Common myeloid progenitor, CD34-positive (primary cell): ENCODE measurements at regions not wholly inside any gene's neighbourhood (a gene's known extent, or its start where the extent isn't known, plus 50 kb on each side); places are given as distances from the start of the nearest gene placed in this dataset.

Source experiments
- CTCF ChIA-PET: fragments of 350-600 bp; sonication (Branson Sonifier 250); formaldehyde crosslinking; loops from one replicate; lab custom pipeline; 2021; ENCODE audit warnings: antibody characterized with exemption; lab: Charles Lee
- POLR2A ChIA-PET: fragments of 350-600 bp; sonication (Branson Sonifier 250); formaldehyde crosslinking; loops from one replicate; lab custom pipeline; 2021; ENCODE audit warnings: antibody characterized with exemption; lab: Charles Lee
- DNase-seq, 3 donors: peaks; one replicate each; pipeline versions ENCODE4 v3.0.0 to v3.0.0-alpha.2; 2013
- H3K27ac ChIP-seq, 2 experiments: 1 replicate in 1 of 2; 2 replicates in 1 of 2; pipeline ENCODE4 v1.7.0; 2013; ENCODE audit warnings: inconsistent platforms in 2 of 2, low read length in 2 of 2, mild to moderate bottlenecking in 2 of 2, low read depth in 1 of 2, moderate library complexity in 1 of 2; ENCODE audit not compliant: severe bottlenecking in 2 of 2, insufficient read depth in 1 of 2, poor library complexity in 1 of 2
- H3K27me3 ChIP-seq, 5 experiments: replicated peaks in 2 of 5; 1 replicate in 3 of 5; 2 replicates in 2 of 5; pipeline versions ENCODE4 v1.6.1 to v1.7.0; 2013; ENCODE audit warnings: low read length in 4 of 5, mild to moderate bottlenecking in 2 of 5, moderate library complexity in 2 of 5, inconsistent platforms in 1 of 5; ENCODE audit not compliant: insufficient read depth in 5 of 5, control insufficient read depth in 4 of 5
- H3K36me3 ChIP-seq, 4 experiments: 1 replicate in 2 of 4; 2 replicates in 2 of 4; pipeline versions ENCODE4 v1.6.1 to v1.7.0; 2013; ENCODE audit warnings: low read length in 3 of 4, control low read depth in 1 of 4, mild to moderate bottlenecking in 1 of 4; ENCODE audit not compliant: control insufficient read depth in 4 of 4, insufficient read depth in 4 of 4
- H3K4me1 ChIP-seq, 4 experiments: 1 replicate in 3 of 4; 2 replicates in 1 of 4; pipeline versions ENCODE4 v1.6.1 to v1.7.1; 2013; ENCODE audit warnings: low read length in 3 of 4, mild to moderate bottlenecking in 3 of 4, control low read depth in 1 of 4, inconsistent platforms in 1 of 4, moderate library complexity in 1 of 4; ENCODE audit not compliant: control insufficient read depth in 4 of 4, insufficient read depth in 4 of 4; ENCODE audit errors: control extremely low read depth in 1 of 4
- H3K4me3 ChIP-seq, 7 experiments: 1 replicate in 4 of 7; 2 replicates in 3 of 7; pipeline versions ENCODE4 v1.5.1 to v1.7.0; 2013; ENCODE audit warnings: mild to moderate bottlenecking in 7 of 7, low read length in 6 of 7, moderate library complexity in 6 of 7, inconsistent platforms in 2 of 7, low read depth in 2 of 7, control low read depth in 1 of 7; ENCODE audit not compliant: insufficient read depth in 4 of 7, control insufficient read depth in 1 of 7; ENCODE audit errors: extremely low read depth in 1 of 7
- H3K9me3 ChIP-seq, 5 experiments: 1 replicate in 4 of 5; 2 replicates in 1 of 5; pipeline versions ENCODE4 v1.6.1 to v1.7.1; 2013; ENCODE audit warnings: low read length in 4 of 5, mild to moderate bottlenecking in 2 of 5, inconsistent platforms in 1 of 5, low read depth in 1 of 5, moderate library complexity in 1 of 5; ENCODE audit not compliant: control insufficient read depth in 4 of 5, insufficient read depth in 2 of 5; ENCODE audit errors: control extremely low read depth in 1 of 5
- WGBS: methylation state at CpG from one replicate; pipeline ENCODE4 v1.1.5; 2013; ENCODE audit not compliant: insufficient coverage; 5-methylcytosine and 5-hydroxymethylcytosine counted together

DNA sequence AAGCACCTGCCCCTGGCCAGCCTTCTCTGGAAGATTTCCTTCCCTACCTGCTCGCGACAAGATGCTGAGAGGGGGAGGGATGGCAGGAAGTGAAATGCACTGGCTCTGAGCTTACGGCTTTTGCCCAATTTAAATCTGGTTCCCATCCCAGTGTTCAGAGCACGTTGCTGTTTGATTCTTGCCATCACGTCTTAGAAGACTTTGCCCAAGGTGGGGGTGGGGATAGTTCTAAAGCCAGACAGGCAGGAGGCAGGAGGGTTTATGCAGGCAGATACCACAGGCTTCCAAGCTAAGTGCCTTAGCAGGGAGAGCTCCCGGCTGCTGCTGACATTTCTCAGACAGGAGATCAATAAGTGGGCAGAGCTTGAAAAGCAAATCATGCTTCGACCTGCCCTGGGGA, 393.9 kb downstream of the MID1IP1 start:
- ChIA-PET POLR2A (no interaction called here), CTCF (no interaction called here)
- WGBS: 43% methylated on average over 7 of the region's 7 CpGs
- Histone ChIP-seq H3K27ac (no peak overlapping the region), H3K36me3 (no peaks in the 10 kb centered on the region), H3K4me3 (no peak overlapping the region), H3K9me3 (no peaks in the 10 kb centered on the region), H3K27me3 (no peaks in the 10 kb centered on the region), H3K4me1 (peaks cover 8 to 25% (median 14%) of the 10 kb centered on the region in 4 experiments)
- DNase-seq: no peak

DNA sequence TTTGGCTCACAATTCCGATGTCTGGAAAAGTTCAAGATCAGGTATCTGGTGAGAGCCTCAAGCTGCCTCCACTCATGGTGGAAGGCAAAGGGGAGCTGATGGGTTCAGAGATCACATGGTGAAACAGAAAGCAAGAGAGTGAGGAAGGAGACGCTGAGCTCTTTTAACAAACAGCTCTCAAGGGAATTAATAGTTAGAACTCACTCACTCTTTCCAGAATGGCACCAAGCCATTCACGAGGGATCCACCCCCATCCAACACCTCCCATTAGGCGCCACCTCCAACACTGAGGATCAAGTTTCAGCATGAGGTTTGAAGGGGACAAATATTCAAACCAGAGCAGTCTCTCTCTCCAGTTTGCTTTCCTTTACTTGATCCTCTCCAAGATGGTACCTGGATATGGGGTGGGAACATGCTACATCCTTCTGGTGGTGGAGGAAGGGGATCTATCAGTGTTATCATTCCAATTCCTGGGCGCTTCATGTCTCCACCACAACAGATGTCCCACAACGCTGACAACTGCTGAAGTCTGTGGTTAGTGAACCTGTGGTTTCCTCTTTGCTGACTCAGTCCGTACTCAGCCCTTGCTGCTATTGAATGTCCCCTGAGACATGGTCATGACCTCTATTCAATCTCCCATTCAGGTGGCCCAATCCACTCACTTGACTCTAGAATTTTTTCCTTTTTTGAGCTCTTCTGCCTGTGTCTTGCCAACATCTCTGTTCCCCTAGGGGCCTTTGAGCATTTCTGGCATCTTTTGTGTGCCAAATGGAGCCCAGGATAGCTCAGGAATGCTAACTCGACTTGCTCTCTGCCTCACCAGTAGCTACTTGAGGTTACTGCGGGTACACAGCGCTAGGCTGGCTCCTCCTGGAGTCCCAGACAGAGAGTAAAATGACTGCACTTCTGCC, 395.2 kb downstream of the MID1IP1 start:
- H3K4me3 ChIP-seq: peak overlapping the region in 1 of 7 experiments; percentile 38
- H3K36me3 ChIP-seq: no peaks in the 10 kb centered on the region
- H3K9me3 ChIP-seq: no peaks in the 10 kb centered on the region
- ChIA-PET CTCF (interaction anchor here (0.7 to 2.1 kb wide), 7 partner anchors 12 to 438 kb away, joined by 3 to 5 read pairs (median 3); no protein-coding TSS in a partner anchor), POLR2A (no interaction called here)
- no peak overlapping the region for H3K27ac ChIP-seq
- WGBS: 28% methylated on average over 8 of the region's 10 CpGs
- DNase-seq: peak; percentile 74 to 94 (median 92)
- H3K27me3 ChIP-seq: no peaks in the 10 kb centered on the region
- peaks cover 8 to 25% (median 15%) of the 10 kb centered on the region in 4 experiments for H3K4me1 ChIP-seq

DNA sequence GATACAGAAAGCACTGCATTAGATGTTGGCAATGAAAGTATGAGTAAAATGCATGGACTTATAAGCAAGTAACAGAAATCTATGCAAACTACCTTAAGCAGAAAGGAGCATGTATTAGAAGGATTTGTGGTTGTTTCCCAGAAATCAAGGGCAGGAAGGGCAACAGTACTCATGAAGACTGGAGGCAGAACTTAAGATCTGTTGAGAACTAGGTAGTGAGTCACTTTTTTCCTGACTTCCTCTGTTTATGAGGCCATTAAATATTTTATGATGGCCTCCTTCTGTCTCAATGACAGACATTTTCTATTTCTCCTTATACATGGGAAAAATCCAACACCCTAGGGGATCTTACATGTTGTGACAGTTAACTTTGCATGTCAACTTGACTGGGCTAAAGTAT, 398.2 kb downstream of the MID1IP1 start:
- DNase-seq: no peak
- Histone ChIP-seq H3K36me3 (no peaks in the 10 kb centered on the region), H3K9me3 (no peaks in the 10 kb centered on the region), H3K27me3 (peaks cover 0 to under 1% (median 0%) of the 10 kb centered on the region in 5 experiments), H3K27ac (no peak overlapping the region), H3K4me1 (peaks cover 8 to 25% (median 15%) of the 10 kb centered on the region in 4 experiments), H3K4me3 (no peak overlapping the region)
- POLR2A ChIA-PET: no interaction called here
- CTCF ChIA-PET: no interaction called here

DNA sequence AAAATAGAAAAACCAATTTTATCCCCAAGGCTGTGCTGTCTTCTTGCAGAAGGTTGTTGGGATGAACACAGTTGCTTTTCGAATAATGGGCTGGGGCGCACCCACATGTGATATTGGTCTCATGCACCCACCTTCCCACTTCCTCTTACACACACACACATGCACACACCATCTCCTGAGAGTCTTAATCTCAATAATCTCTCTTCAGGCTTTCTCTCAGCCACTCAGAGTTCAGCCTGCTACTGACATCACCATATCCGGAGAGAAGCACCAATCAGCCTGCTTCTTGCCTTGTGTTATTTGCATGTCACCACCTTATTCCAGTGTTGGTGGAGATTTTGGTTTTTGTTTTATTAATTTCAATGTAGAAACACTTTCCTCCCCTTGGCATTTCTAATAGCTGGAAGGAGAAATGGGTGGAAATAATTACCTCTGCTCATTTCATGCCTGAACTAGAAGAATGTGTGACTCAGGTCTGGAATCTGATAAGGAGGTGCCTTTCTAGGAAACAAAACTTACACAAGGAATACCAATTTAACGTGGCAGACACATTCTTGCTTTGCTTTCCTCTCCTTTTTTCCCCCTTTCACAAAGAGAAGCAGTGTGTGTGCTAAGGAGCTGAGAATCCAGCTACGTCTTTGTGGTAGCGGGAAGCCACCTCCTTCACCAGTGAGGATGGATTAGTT, 400.2 kb downstream of the MID1IP1 start:
- ChIA-PET POLR2A (no interaction called here), CTCF (interaction anchor here (0.7 to 2.2 kb wide), 2 partner anchors 23 to 41 kb away, joined by 3 to 5 read pairs; no protein-coding TSS in a partner anchor)
- H3K36me3 ChIP-seq: no peaks in the 10 kb centered on the region
- 67% methylated on average over 2 of the region's 6 CpGs for WGBS
- H3K27me3 ChIP-seq: peaks cover 0 to 3% (median 0%) of the 10 kb centered on the region in 5 experiments
- no peak overlapping the region for H3K27ac ChIP-seq
- H3K9me3 ChIP-seq: peaks cover 0 to 1% (median 0%) of the 10 kb centered on the region in 5 experiments
- DNase-seq: peak; percentile 6 to 58 (median 40)
- no peak overlapping the region for H3K4me3 ChIP-seq
- H3K4me1 ChIP-seq: peaks cover 8 to 13% (median 10%) of the 10 kb centered on the region in 4 experiments

DNA sequence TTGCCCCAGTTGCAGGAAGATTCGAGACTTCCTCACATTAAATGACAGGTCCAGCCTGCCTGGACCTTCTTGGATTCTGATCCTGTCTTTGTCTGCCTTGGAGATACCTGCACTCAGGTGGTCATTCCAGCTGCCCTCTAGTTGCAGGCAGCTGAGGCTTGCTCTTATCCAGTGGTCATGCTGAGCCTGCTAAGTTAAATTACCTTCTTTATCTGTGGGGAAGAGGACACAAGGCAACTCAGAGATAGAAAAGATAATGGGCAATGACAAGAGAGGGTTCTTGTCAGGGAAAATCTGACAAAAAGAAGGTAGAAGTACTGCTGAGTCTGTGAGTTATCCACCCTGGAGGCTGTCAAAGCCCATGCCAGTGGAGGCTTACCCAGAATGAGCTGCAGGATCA, 401.4 kb downstream of the MID1IP1 start:
- Histone ChIP-seq H3K36me3 (no peaks in the 10 kb centered on the region), H3K4me1 (peaks cover 0 to 2% (median under 1%) of the 10 kb centered on the region in 4 experiments), H3K9me3 (peaks cover 0 to 1% (median 0%) of the 10 kb centered on the region in 5 experiments), H3K4me3 (no peak overlapping the region), H3K27me3 (peaks cover 0 to 3% (median 0%) of the 10 kb centered on the region in 5 experiments), H3K27ac (no peak overlapping the region)
- no peak for DNase-seq
- ChIA-PET CTCF (interaction anchor here (2.2 kb wide), 1 partner anchor 40 kb away, joined by 5 read pairs; no protein-coding TSS in a partner anchor), POLR2A (no interaction called here)
- 69% methylated on average over 1 of the region's 1 CpG for WGBS

DNA sequence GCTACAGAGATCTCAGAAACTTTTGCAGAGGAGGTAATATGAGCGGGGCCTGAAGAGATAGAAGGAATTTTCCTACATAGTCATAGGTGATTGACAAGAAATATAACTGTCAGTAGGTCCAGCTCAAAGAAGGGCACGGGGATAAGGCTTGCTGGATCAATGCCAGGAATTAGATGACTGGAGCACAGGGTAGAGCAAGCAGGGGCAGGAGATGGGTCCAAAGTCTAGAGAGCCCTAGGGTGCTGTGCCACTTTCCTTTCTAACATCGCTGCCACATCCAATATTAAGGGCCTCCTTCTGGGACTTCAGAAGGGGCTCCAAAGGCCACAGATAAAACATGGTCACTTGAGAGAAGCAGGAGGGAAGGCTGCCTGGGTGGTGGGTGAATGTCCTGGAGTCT, 402.2 kb downstream of the MID1IP1 start:
- no peak for DNase-seq
- POLR2A ChIA-PET: no interaction called here
- peaks cover 0 to 2% (median 0%) of the 10 kb centered on the region in 4 experiments for H3K4me1 ChIP-seq
- no peaks in the 10 kb centered on the region for H3K36me3 ChIP-seq
- CTCF ChIA-PET: interaction anchor here (2.2 kb wide), 1 partner anchor 39 kb away, joined by 5 read pairs; no protein-coding TSS in a partner anchor
- H3K9me3 ChIP-seq: peaks cover 0 to 1% (median 0%) of the 10 kb centered on the region in 5 experiments
- H3K27me3 ChIP-seq: peaks cover 0 to 3% (median 0%) of the 10 kb centered on the region in 5 experiments
- no peak overlapping the region for H3K4me3 ChIP-seq
- 72% methylated on average over 2 of the region's 3 CpGs for WGBS
- no peak overlapping the region for H3K27ac ChIP-seq
